ENCODE measurements at regions not wholly inside any gene's neighbourhood (a gene's known extent, or its start where the extent isn't known, plus 50 kb on each side); places are given as distances from the start of the nearest gene placed in this dataset.
A peak's percentile ranks its signal among the peaks of the same experiment; 100 is the strongest.
"Not testable (repeated sequence)": the region's sequence is repeated elsewhere in the genome, so short reads cannot be mapped to it uniquely, and the experiment has no call there.

DNA sequence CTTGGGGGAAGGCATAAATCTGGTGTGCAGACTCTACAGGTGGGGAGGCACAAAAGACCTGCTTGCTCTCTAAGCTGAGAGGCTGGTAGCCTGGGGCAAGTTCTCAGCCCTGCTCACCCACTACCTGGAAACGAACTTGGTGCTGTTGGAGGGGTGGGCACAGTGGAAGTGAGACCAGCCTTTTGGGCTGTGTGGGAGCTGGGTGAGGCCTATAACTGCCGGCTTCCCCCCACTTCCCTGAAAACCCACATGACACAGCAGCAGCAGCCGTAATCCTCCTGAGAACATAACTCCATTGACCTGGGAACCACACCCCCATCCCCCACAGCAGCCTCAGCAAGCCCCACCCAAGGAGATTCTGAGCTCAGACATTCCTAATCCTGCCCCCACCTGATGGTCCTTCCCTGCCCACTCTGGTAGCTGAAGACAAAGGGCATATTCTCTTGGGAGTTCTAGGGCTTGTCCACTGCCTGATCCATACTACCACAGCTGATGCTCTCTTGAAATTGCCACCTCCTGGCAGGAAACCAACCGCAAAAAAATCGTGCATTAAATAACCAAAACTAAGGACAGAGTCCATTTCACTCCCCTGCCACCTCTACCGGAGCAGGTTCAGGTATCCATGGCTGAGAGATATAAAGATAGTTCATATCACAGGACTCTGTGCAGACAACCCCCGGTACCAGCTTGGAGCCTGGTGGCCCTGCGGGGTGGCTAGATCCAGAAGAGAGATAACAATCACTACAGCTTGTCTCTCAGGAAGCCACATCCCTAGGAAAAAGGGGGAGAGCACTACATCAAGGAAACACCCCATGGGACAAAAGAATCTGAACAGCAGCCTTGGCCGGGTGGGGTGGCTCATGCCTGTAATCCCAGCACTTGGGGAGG, 178.1 kb downstream of the NDUFA10 start:
- intact Hi-C loops (cut with DNase I), result no loop called here
- DNase-seq, result no peak

DNA sequence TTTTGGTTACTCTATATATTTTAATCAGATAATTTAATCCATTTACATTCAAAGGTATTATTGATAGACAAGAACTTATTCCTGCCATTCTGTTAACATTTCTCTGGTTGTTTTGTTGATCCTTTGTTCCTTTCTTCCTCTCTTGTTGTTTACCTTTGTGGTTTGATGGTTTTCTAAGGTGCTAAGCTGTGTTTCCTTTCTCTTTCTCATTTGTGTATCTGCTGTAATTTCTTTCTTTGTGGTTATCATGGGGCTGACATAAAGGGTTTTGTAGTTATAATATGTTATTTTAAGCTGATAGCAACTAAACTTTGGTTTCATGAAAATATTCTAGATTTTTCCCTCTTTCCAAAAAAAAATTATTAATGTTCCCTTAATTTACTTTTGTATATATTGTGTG, 179.2 kb downstream of the NDUFA10 start:
- intact Hi-C loops (cut with DNase I), result no loop called here
- no peak for DNase-seq

DNA sequence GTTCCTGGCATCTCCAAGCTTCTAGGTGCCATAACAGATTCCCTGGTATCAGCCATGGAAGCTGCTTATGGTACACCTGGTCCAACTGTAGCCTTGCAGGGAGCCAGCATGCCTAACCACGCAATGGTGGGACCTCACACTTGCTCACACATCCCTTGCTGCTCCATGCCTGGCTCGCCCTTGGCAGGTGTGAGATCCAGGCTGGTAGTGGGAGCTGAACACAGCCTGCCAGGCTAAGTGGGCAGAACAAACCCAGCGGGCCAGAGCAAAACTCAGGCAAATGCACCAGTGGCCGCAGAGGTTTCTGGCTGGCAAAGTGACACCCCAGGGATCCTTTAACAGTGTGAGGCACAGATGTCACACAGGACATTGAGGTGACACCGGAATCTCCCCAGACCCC, 185.8 kb downstream of the NDUFA10 start:
- intact Hi-C loops (cut with DNase I), result no loop called here
- DNase-seq, result peak in 4 of 42 donors; percentile 3 to 22 (median 12)

DNA sequence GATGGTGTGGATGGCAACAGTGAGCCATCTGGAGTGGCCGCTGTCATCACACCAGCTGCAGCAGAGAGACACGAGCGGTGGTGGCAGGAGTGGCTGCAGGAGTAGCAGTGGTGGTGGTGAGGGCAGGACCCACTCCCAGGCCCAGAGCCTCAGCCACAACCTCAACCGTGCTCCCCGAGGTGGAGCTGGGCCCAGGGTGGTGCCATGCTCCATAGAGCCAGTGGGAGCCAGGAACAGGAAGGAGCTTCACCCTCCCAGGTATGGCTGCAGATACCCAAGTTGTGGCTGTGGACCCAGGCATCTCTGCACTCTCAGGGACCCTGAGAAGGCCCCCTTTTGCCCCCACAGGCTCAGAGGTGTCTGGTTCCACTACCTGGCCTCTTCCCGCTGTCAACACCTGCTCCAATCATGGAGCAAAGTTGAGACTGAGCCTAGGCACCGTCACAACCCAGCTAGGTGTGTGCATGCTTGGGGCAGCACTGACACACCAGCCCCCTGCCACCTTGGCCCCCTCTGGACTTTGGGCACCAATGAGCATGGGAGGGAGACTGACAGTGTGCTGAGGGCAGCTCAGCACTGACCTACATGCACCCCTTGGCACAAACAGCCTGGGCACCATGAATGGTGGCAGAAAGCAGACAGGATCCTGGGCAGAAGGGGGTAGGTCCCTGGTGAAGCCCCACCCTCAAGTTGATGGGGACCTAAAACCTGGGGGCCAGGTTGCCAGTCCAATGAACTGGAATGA, 188.9 kb downstream of the NDUFA10 start:
- DNase-seq, result peak in 8 of 42 donors; percentile 1 to 37 (median 8)
- intact Hi-C loops (cut with DNase I), result no loop called here

DNA sequence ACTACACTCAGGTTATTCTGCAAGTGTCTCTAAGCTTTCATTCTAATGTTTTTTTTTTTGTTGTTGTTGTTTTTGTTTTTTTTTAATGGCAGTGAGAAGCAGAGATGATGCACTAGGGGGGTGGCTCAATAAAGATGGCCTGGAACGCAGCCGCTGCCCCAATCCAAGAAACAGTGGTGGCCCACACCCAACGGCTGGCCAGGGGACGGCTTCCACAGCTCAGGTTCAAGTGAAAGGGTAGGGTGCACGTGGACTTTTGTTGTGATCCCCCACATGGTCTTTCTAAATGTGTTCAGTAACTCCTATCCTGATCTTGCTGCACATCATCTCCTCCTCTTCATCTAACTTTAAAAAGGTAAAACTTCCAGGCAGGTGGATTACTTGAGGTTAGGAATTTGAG, 190.1 kb downstream of the NDUFA10 start:
- intact Hi-C loops (cut with DNase I), result no loop called here
- DNase-seq, result peak in 7 of 42 donors; percentile 2 to 36 (median 8)

DNA sequence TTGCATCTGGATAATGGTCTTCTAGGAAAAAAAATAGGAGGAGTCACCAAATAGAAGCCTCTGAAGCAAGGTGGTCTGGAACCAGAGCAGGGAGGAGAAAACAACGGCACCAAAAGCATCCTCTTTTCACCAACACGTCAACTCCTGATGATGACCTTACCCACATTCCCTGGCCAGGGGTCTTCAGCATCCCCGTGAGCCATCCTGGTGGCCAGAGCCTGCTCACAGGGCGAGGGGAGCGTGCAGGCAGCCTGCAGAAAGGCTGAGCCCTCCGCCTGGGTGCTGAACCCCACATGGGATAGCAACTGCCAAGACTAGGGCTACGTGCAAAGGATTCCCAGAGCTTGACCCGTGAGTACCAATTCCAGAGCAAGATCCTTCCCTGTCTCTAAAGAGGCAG, 191.0 kb downstream of the NDUFA10 start:
- peak in 6 of 42 donors; percentile 1 to 31 (median 3) for DNase-seq
- intact Hi-C loops (cut with DNase I), result no loop called here

DNA sequence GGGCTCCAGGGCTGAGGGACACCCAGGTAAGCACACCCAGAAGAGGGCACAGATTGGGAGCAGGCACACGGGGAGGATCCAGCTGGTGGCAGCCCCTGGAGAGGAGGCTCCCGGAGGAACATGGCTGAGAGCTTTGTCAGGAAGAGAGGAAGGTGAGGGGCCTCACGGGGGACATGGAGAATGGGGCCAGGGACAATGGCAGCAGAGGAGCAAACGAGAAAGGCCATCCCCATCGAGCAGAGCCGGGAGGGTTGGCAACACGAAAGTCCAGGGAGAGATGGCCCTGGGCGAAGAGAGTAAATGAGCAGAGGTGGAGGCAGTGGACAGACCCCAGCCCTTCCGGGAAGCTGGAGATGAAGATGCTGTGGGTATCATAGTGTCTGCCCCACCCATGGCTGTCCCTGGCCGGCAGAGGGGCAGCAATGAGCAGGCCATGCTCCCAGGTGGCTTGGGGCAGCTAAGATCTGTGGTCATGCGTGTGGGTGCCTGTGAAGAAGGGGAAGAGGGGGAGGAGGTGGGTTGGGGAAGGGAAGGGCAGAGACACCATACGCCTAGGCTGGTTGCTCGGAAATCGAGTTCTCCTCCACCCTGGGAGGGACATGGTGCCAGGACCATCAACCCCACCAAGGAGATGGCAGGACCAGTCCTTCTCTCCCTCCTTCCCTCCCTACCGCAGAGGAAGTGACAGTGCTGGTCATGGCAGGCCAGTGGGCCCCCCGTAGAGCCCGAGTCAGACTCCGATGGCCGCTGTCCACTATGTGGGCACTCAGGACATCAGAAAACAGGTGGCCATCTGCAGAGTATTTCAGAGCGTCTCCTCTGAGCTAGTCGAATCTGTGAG, 191.7 kb downstream of the NDUFA10 start:
- intact Hi-C loops (cut with DNase I), result no loop called here
- DNase-seq, result peak in 11 of 42 donors; percentile 3 to 32 (median 8)

DNA sequence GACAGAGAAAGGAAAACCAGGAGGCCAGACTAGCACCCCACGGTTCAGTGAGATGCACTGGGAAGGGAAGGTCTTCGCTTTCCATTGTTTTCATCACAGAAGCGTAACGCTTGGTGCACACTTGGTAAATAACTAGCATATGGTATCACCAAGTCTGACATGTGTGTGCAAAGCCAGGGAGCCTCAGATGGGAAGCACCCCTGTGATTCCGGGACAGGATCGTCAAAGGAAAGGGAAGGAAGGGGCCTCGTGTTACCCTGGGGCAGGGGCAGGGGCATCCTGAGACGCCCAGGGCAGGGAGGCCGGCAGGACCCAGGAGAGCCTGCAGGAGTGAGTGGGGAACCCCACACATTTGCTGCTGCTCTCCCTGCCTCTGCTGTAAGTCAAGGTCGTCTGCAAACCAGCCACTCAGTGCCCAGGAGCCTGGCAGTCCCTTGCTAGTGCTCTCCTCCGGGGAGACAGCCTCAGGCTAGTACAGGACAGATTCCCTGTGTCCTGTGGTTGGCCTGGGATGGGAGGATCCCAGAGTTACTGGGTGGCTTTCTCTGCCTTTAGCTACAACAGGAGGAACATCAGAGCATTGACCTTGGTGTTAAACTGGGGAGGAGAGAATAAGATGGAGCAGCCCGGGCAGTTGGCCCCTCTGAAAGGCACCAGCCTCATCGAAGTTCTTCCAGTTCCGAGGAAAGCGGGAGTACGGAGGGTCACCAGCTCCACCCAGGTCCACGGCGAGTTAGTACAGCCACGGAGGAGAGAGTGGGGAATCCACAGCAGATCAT, 192.5 kb downstream of the NDUFA10 start:
- intact Hi-C loops (cut with DNase I), result no loop called here
- DNase-seq, result peak in 10 of 42 donors; percentile 3 to 26 (median 10)

DNA sequence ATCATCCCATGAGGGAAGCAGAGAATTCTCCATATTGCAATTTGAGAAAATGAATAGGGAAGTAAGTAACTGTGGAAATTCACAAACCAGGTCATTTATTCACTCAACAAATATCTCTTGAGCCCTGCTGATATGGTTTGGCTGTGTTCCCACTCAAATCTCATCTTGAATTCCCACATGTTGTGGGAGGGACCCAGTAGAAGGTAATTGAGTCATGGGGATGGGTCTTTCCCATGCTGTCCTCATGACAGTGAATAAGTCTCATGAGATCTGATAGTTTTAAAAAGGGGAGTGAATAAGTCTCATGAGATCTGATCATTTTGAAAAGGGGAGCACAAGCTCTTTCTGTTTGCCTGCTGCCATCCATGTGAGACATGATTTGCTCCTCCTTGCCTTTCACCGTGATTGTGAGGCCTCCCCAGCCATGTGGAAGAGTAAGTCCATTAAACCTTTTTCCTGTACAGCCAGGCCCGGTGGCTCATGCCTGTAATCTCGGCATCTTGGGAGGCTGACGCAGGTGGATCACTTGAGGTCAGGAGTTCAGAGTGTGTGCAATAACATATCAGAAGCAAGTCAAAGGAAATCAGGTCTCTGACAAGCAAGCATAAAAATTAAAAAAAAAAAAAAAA, 193.2 kb downstream of the NDUFA10 start:
- intact Hi-C loops (cut with DNase I), result no loop called here
- peak in 10 of 42 donors; percentile 2 to 32 (median 16) for DNase-seq

DNA sequence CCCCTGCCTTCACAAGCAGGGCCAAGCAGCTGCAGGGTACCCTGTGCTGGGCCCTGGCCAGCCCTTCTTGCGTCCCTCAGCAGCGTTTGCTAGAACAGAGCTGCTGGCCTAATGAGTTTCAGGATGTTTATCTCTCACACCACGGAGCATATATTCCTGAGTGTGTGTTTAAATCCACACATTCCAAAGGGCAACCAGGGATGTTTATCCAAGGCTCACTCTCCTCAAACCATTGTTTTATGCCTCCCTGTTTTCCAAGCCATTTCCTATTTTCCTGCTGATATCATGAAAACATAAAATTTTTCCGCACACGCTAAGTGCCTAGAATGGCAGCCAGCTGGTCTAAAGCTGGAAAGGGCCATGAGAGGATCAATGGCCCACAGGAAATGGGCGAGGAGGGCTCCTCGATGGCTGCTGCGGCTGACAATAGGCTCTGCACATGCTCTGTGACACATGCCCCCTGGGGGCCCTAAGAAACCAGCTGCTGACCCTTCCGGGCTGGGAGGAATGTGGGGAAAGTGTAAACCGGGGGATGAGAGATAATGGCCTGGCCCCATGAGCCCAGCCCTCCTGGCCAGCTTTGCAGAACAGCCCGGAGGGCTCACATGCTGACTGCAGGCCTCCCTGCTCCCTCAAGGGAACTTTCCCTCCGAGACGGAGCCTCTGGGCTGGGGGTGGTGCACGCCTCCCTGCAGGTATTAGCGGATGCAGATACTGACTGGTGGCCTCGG, 194.0 kb downstream of the NDUFA10 start:
- intact Hi-C loops (cut with DNase I), result no loop called here
- peak in 8 of 42 donors; percentile 5 to 34 (median 10) for DNase-seq

DNA sequence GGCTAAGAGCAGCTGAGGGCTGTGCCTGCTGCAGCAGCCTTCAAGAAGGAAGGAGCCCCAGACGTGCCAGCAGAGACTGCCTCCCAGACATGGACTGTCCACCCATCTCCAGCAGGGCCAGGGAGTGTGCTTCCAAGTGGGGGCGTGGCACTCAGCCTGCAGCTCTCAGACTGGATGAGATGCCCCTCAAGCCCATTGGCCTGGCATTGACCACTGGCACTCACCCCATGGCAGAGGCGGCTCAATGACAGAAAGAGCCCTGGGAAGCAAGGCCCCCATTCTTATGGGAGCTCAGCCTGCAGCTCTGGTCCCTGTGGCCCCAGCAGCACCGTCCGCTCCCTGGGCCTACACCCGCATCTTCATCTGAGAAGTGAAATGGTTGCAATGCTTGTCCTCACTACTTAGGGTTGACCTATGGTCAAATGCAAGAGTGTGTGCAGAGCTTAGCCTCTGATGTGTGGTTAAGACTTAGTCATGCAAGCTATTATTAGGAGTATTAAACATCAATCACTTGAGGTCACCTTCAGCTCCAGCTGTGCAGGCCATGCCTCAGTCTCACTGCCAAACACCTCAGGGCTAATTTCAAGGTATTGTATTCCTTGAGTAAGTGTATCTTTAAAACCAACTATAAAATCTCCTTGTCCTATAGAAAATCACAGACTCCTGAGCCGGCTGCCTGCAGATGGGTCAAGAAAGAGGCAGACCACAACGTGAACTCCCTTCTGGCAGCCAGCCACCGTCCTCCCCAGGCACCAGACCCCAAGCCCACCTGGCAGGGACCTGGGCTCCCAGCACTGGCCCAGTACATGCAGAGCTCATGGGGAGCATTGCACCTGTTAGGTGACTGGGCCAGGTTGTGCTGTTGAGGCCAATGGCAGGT, 194.8 kb downstream of the NDUFA10 start:
- peak in 11 of 42 donors; percentile 4 to 42 (median 14) for DNase-seq
- intact Hi-C loops (cut with DNase I), result no loop called here

DNA sequence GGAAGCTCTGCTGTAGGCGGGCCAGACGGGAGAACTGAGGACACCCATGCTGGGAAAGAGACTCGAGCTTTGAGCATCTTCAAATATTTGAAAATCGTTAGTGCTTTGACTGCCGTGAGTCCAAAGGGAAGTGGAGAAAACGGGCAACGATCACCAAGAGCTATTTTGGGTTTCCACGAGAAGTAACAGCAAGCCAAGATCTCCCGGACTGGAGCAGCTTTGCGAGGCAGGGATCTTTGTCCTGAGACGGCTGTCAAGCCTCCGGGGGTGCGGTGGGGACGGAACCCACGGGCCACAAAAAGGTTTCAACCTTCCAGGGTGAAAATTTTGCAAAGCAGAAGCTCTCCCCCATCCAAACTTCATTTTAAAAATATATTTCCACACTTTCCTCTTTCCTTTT, 195.8 kb downstream of the NDUFA10 start:
- DNase-seq, result peak in 9 of 42 donors; percentile 4 to 24 (median 9)
- intact Hi-C loops (cut with DNase I), result no loop called here

DNA sequence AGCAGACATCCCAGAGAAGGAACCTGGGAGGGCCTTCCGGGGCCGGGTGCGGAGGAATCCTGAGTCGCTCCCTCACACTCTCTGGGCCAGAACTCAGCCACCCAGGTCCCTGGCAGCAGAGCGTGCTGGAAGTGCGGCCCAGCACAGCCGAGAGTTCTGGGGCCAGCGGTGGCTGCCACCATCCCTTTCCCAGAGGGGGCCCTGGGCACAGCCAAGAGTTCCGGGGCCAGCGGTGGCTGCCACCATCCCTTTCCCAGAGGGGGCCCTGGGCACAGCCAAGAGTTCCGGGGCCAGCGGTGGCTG, 196.2 kb downstream of the NDUFA10 start:
- DNase-seq, result peak in 4 of 42 donors; percentile 5 to 20 (median 10)
- intact Hi-C loops (cut with DNase I), result not testable (repeated sequence)

DNA sequence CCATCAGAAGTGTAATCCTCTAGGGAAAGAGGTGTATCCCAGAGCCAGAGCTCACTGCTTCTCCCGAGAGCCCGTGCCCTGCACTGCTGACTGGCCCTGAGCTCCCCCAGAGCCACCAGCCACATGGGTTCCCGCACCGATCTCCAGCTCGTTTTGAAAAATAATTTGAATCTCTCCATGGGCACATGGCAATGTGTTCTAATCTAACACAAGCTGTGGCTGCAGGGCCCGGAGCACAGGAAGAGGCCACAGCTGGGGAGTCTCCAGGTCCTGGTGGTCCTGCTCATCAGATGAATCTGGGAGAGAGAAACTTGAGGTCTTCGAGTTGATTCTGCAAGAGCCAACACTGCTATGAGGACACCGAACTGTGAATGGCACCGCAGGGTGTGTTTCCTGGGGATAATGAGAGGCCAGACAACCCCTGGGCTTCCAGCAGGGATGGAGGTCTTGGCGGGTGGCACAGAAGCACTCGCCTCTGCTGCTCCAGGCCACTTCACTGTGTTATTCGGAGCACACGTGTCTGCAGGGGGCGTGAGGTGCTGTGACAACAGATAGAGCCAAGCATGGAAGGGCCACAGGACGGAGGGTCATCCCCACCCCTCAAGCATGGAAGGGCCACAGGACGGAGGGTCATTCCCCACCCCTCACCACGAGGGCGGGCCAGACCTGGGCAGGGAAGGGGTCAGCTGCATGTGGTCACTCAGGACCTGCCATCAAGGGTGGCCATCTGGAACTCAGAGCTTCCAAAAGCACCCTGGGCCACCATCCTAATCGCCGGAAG, 196.8 kb downstream of the NDUFA10 start:
- intact Hi-C loops (cut with DNase I), result no loop called here

DNA sequence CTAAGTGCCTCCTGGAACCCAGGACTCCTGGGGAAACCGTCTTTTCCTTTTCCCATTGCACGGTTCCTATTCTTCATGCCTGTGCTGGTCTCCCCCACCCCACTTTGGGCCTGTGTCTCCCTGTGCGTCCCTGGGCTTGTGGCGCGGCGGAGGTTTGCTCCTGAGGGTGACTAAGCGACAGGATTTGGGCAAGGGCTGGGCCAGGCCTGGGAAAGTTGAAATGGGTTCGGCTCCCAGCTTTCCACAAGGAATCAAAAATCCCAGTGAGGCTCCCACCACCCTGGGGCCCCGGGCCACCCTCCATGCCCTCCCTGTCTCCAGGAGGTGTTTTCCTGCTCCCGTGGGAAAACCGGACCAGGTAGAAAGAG, 197.6 kb downstream of the NDUFA10 start:
- DNase-seq, result peak in 13 of 42 donors; percentile 2 to 25 (median 11)
- intact Hi-C loops (cut with DNase I), result no loop called here

More for the DNA sequence above, 196.8 kb downstream of the NDUFA10 start:
- peak in 10 of 42 donors; percentile 5 to 28 (median 11) for DNase-seq

Data from head of caudate nucleus (tissue), 42 donors.